Nephron (organoid): ENCODE measurements at regions not wholly inside any gene's neighbourhood (a gene's known extent, or its start where the extent isn't known, plus 50 kb on each side); places are given as distances from the start of the nearest gene placed in this dataset.
A peak's percentile ranks its signal among the peaks of the same experiment; 100 is the strongest.

Experiments used
- H3K27ac Mint-ChIP-seq, 3 experiments: 2 replicates each; pipeline ENCODE4 v1.8.0; 2020; ENCODE audit warnings: mixed read lengths in 3 of 3, mild to moderate bottlenecking in 2 of 3, moderate library complexity in 1 of 3
- H3K27me3 Mint-ChIP-seq: 2 replicates; pipeline ENCODE4 v1.8.0; 2021; ENCODE audit warnings: low read depth, mild to moderate bottlenecking, moderate library complexity, mixed read lengths
- H3K36me3 Mint-ChIP-seq: 2 replicates; pipeline ENCODE4 v1.8.0; 2020; ENCODE audit warnings: low read depth, mixed read lengths
- H3K4me1 Mint-ChIP-seq: 2 replicates; pipeline ENCODE4 v1.8.0; 2020; ENCODE audit warnings: mixed read lengths
- H3K4me3 Mint-ChIP-seq, 3 experiments: 2 replicates each; pipeline ENCODE4 v1.8.0; 2020; ENCODE audit warnings: mild to moderate bottlenecking in 3 of 3, mixed read lengths in 3 of 3, moderate library complexity in 2 of 3
- H3K9me3 Mint-ChIP-seq: 2 replicates; pipeline ENCODE4 v1.8.0; 2020; ENCODE audit warnings: mixed read lengths
- TF ChIP-seq, protein P1 (sequence below), 3 experiments: fragments of 200-600 bp; sonication (generic); IDR thresholded peaks; one replicate each; pipeline ENCODE4 v1.5.0; 2021; ENCODE audit warnings: antibody characterized with exemption in 3 of 3; ENCODE audit not compliant: unreplicated experiment in 3 of 3

- Mint-ChIP-seq H3K36me3 (no peaks in the 10 kb centered on the region), H3K27ac (no peak overlapping the region), H3K9me3 (peaks cover 8% of the 10 kb centered on the region), H3K27me3 (no peaks in the 10 kb centered on the region), H3K4me1 (no peaks in the 10 kb centered on the region), H3K4me3 (no peak overlapping the region)
- TF ChIP-seq, protein P1, sequence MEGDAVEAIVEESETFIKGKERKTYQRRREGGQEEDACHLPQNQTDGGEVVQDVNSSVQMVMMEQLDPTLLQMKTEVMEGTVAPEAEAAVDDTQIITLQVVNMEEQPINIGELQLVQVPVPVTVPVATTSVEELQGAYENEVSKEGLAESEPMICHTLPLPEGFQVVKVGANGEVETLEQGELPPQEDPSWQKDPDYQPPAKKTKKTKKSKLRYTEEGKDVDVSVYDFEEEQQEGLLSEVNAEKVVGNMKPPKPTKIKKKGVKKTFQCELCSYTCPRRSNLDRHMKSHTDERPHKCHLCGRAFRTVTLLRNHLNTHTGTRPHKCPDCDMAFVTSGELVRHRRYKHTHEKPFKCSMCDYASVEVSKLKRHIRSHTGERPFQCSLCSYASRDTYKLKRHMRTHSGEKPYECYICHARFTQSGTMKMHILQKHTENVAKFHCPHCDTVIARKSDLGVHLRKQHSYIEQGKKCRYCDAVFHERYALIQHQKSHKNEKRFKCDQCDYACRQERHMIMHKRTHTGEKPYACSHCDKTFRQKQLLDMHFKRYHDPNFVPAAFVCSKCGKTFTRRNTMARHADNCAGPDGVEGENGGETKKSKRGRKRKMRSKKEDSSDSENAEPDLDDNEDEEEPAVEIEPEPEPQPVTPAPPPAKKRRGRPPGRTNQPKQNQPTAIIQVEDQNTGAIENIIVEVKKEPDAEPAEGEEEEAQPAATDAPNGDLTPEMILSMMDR (IDR thresholded peaks at IDR 0.05; ENCODE audit: unreplicated experiment in 3 of 3) = no peak
Measured at GRCh38 chr5:25764733-25765132, 1120.0 kb upstream of the CDH10 start.

- peaks cover 4% of the 10 kb centered on the region for H3K9me3 Mint-ChIP-seq
Measured at GRCh38 chr5:25763781-25764180, 1119.0 kb upstream of the CDH10 start.

DNA sequence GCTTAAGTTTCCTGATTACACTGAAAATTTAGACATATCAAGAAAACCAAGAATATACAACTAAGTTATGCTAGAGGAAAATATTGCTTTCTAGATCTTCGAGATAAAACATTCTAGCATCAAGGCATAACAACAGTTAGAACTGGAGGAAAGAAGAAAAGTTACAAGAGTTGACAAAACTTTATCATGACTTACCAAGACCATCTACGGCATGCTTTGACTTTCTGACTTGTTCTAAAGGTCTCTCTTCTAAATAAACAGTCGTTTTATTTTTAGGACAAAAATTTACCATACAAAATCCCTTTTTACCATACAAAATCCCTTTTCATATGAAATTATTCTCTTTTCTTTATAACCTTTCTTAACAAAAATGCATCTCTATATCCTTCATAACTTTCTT lies 1110.1 kb upstream of the CDH10 start:
- Mint-ChIP-seq H3K9me3 (peaks cover 37% of the 10 kb centered on the region), H3K27ac (no peak overlapping the region), H3K36me3 (no peaks in the 10 kb centered on the region), H3K4me1 (no peaks in the 10 kb centered on the region), H3K27me3 (no peaks in the 10 kb centered on the region), H3K4me3 (no peak overlapping the region)
- TF ChIP-seq, protein P1 (IDR thresholded peaks at IDR 0.05; ENCODE audit: unreplicated experiment in 3 of 3) = no peak

More at GRCh38 chr5:25763781-25764180, 1119.0 kb upstream of the CDH10 start:
- H3K4me1 Mint-ChIP-seq = no peaks in the 10 kb centered on the region
- no peak overlapping the region for H3K27ac Mint-ChIP-seq
- no peak overlapping the region for H3K4me3 Mint-ChIP-seq
- no peaks in the 10 kb centered on the region for H3K36me3 Mint-ChIP-seq
- TF ChIP-seq, protein P1 (IDR thresholded peaks at IDR 0.05; ENCODE audit: unreplicated experiment in 3 of 3) = no peak
- H3K27me3 Mint-ChIP-seq = no peaks in the 10 kb centered on the region

DNA sequence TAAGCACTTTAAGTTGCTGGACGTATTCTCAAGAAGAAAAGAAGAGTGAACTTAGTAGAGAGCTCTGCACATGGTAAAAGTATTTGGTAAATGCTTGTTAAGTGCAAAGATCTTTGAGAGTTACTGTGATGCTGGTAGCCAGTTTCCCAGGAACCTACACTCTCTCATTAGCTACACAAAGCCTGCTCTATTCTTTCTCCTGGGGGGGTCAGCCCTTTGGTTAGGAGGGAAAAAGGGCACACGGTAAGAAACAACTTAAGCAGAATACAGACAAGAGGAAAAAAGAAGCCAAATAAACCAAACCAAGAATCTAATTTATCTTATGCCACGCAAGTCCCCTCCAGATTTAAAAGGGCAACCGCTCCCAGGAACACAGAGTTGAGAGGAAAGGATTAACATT lies 1100.1 kb upstream of the CDH10 start:
- H3K4me1 Mint-ChIP-seq = no peaks in the 10 kb centered on the region
- TF ChIP-seq, protein P1 (IDR thresholded peaks at IDR 0.05; ENCODE audit: unreplicated experiment in 3 of 3) = no peak
- no peaks in the 10 kb centered on the region for H3K9me3 Mint-ChIP-seq

GRCh38 chr5:25716680-25717079 lies 1071.9 kb upstream of the CDH10 start:
- Mint-ChIP-seq H3K9me3 (no peaks in the 10 kb centered on the region), H3K36me3 (no peaks in the 10 kb centered on the region), H3K4me3 (no peak overlapping the region), H3K27me3 (no peaks in the 10 kb centered on the region), H3K27ac (no peak overlapping the region), H3K4me1 (no peaks in the 10 kb centered on the region)
- TF ChIP-seq, protein P1 (IDR thresholded peaks at IDR 0.05; ENCODE audit: unreplicated experiment in 3 of 3) = no peak

More for the DNA sequence above, 1100.1 kb upstream of the CDH10 start:
- Mint-ChIP-seq H3K36me3 (no peaks in the 10 kb centered on the region), H3K4me3 (no peak overlapping the region), H3K27ac (no peak overlapping the region), H3K27me3 (no peaks in the 10 kb centered on the region)

DNA sequence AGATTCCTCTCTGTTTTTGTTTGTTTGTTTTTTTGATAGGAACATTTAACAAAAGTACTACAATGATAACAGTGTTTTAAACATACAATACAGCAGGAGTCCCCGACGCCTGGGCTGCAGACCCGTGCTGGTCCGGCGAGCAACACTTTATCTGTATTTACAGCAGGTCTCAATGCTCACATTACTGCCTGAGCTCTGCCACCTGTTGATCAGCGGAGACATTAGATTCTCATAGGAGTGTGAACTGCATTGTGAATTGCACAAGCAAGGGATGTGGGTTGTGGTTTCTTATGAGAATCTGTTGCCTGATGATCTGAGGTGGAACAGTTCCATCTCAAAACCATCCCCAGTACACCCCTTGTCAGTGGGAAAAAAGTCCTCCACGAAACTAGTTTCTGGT lies 1068.5 kb upstream of the CDH10 start:
- TF ChIP-seq, protein P1 (IDR thresholded peaks at IDR 0.05; ENCODE audit: unreplicated experiment in 3 of 3) = peak in 1 of 3 experiments; percentile 21
- Mint-ChIP-seq H3K36me3 (no peaks in the 10 kb centered on the region), H3K4me3 (no peak overlapping the region), H3K9me3 (no peaks in the 10 kb centered on the region), H3K4me1 (no peaks in the 10 kb centered on the region), H3K27ac (no peak overlapping the region), H3K27me3 (no peaks in the 10 kb centered on the region)
